HCT116 (cell line): ENCODE measurements at regions not wholly inside any gene's neighbourhood (a gene's known extent, or its start where the extent isn't known, plus 50 kb on each side); places are given as distances from the start of the nearest gene placed in this dataset.

Experiments used
- ATAC-seq: fragments of 200-7000 bp; cut with Tn5 transposase; 2 replicates; pipeline ENCODE4 v1.9.1; 2020; ENCODE audit warnings: mild to moderate bottlenecking, moderate library complexity
- BruUV-seq: library from RNA; stranded (reverse); fragments of 400-500 nt; replicated peaks from 2 replicates; lab custom pipeline; 2021; lab: Mats Ljungman, UMichigan
- CTCF ChIA-PET: fragments of 300-600 bp; sonication (Branson Sonifier 250); formaldehyde crosslinking; loops from one replicate; lab custom pipeline; 2021; ENCODE audit warnings: antibody characterized with exemption; lab: Charles Lee
- POLR2A ChIA-PET: fragments of 300-600, 350-600 bp; sonication (Branson Sonifier 250); formaldehyde crosslinking; loops from one replicate; lab custom pipeline; 2021; ENCODE audit warnings: antibody characterized with exemption; lab: Charles Lee
- RAD21 ChIA-PET, 2 experiments: fragments of 300-600 bp; sonication (Branson Sonifier 250); formaldehyde crosslinking; loops; one replicate each; lab custom pipeline; 2023; ENCODE audit warnings: low total read pairs in 2 of 2; ENCODE audit not compliant: uncharacterized antibody in 2 of 2, unreplicated experiment in 2 of 2, low non-redundant PET in 1 of 2; lab: Charles Lee
- DNase-seq: peaks from one replicate; pipeline ENCODE4 v3.0.0-alpha.2; 2010; ENCODE audit warnings: low read depth, low spot score
- H2AFZ ChIP-seq: fragments of 200-600 bp; shearing (Covaris generic), sonication (generic); 2 replicates; pipeline ENCODE4 v1.6.1; 2017; ENCODE audit warnings: low read depth, mixed run types, mixed read lengths, antibody characterized with exemption, low read length; ENCODE audit not compliant: poor library complexity, severe bottlenecking
- H3K27ac ChIP-seq: 2 replicates; pipeline ENCODE4 v1.5.1; 2012; ENCODE audit warnings: low read depth, low read length
- H3K27me3 ChIP-seq: fragments of 200-600 bp; sonication (generic); 2 replicates; pipeline ENCODE4 v1.6.1; 2016; ENCODE audit warnings: mixed run types, low read length, mixed read lengths; ENCODE audit not compliant: insufficient read depth
- H3K36me3 ChIP-seq, 2 experiments: fragments of 200-500 bp in 1 of 2; fragments of 200-600 bp in 1 of 2; sonication (Bioruptor generic) in 1 of 2; sonication (generic) in 1 of 2; 2 replicates each; pipeline versions ENCODE4 v1.5.1 to v1.6.1; 2014 to 2016; ENCODE audit warnings: low read length in 2 of 2, inconsistent platforms in 1 of 2, mixed read lengths in 1 of 2, mixed run types in 1 of 2; ENCODE audit not compliant: insufficient read depth in 2 of 2, control insufficient read depth in 1 of 2
- H3K4me1 ChIP-seq, 2 experiments: fragments of 200-600 bp in 1 of 2; sonication (generic) in 1 of 2; 2 replicates each; pipeline versions ENCODE4 v1.5.1 to v1.6.1; 2012 to 2017; ENCODE audit warnings: low read length in 2 of 2, inconsistent platforms in 1 of 2, mild to moderate bottlenecking in 1 of 2, mixed read lengths in 1 of 2, mixed run types in 1 of 2, moderate library complexity in 1 of 2; ENCODE audit not compliant: insufficient read depth in 2 of 2, control insufficient read depth in 1 of 2
- H3K4me2 ChIP-seq: fragments of 200-600 bp; sonication (generic); 2 replicates; pipeline ENCODE4 v1.6.1; 2017; ENCODE audit warnings: mixed run types, low read length, mixed read lengths
- H3K4me3 ChIP-seq, 2 experiments: fragments of 200-600 bp in 1 of 2; sonication (generic) in 1 of 2; replicated peaks in 1 of 2; 2 replicates each; pipeline ENCODE4 v1.5.1; 2011 to 2016; ENCODE audit warnings: low read length in 2 of 2, control low read depth in 1 of 2, low read depth in 1 of 2, mild to moderate bottlenecking in 1 of 2, mixed read lengths in 1 of 2, mixed run types in 1 of 2
- H3K79me2 ChIP-seq: fragments of 200-600 bp; sonication (generic); 2 replicates; pipeline ENCODE4 v1.6.1; 2017; ENCODE audit warnings: mild to moderate bottlenecking, mixed run types, low read length, moderate library complexity, mixed read lengths; ENCODE audit not compliant: insufficient read depth
- H3K9ac ChIP-seq: fragments of 200-600 bp; sonication (generic); 2 replicates; pipeline ENCODE4 v1.6.1; 2016; ENCODE audit warnings: low read length, mixed read lengths
- H3K9me2 ChIP-seq: fragments of 200-600 bp; sonication (generic), shearing (Covaris generic); 2 replicates; pipeline ENCODE4 v1.6.1; 2017; ENCODE audit warnings: mixed run types, mild to moderate bottlenecking, moderate library complexity; ENCODE audit not compliant: insufficient read depth
- H3K9me3 ChIP-seq, 2 experiments: fragments of 200-500 bp in 1 of 2; fragments of 200-600 bp in 1 of 2; sonication (Bioruptor generic) in 1 of 2; sonication (generic) in 1 of 2; 2 replicates each; pipeline ENCODE4 v1.6.1; 2014 to 2017; ENCODE audit warnings: low read length in 2 of 2, mixed read lengths in 2 of 2, inconsistent platforms in 1 of 2, low read depth in 1 of 2, mild to moderate bottlenecking in 1 of 2, mixed run types in 1 of 2, moderate library complexity in 1 of 2; ENCODE audit not compliant: control insufficient read depth in 1 of 2, insufficient read depth in 1 of 2
- H4K20me1 ChIP-seq: fragments of 200-600 bp; sonication (generic), shearing (Covaris generic); 2 replicates; pipeline ENCODE4 v1.6.1; 2017; ENCODE audit warnings: mixed run types, mild to moderate bottlenecking, moderate library complexity; ENCODE audit not compliant: insufficient read depth
- CBX3 ChIP-seq: IDR thresholded peaks from 2 replicates; pipeline ENCODE4 v1.6.1; 2012; ENCODE audit warnings: low read depth
- CEBPB ChIP-seq: IDR thresholded peaks from 2 replicates; pipeline ENCODE4 v1.6.1; 2012; ENCODE audit warnings: low read depth
- EGR1 ChIP-seq: IDR thresholded peaks from 2 replicates; pipeline ENCODE4 v1.6.1; 2012; ENCODE audit warnings: low read depth
- ELF1 ChIP-seq: IDR thresholded peaks from 2 replicates; pipeline ENCODE4 v1.6.1; 2012; ENCODE audit warnings: low read depth, borderline replicate concordance
- POLR2AphosphoS5 ChIP-seq: IDR thresholded peaks from 2 replicates; pipeline ENCODE4 v1.6.1; 2011; ENCODE audit warnings: mild to moderate bottlenecking, low read depth, low read length, moderate library complexity
- RAD21 ChIP-seq: IDR thresholded peaks from 2 replicates; pipeline ENCODE4 v1.6.1; 2012; ENCODE audit warnings: low read depth, mild to moderate bottlenecking
- SIN3A ChIP-seq: IDR thresholded peaks from 2 replicates; pipeline ENCODE4 v1.6.1; 2012; ENCODE audit warnings: low read depth
- TCF7L2 ChIP-seq: IDR thresholded peaks from 2 replicates; pipeline ENCODE4 v1.7.0; 2011; ENCODE audit warnings: borderline replicate concordance, inconsistent platforms; ENCODE audit not compliant: insufficient read depth, insufficient read length; ENCODE audit errors: extremely low read depth
- intact Hi-C: fragments of 100-400 bp; cut with micrococcal nuclease; formaldehyde crosslinking; loops from 2 replicates; pipeline ENCODE4 v1.10.0; 2022
- TF ChIP-seq, protein P1 (sequence below), 3 experiments: fragments of 200-600 bp in 1 of 3; sonication (generic) in 1 of 3; IDR thresholded peaks in 2 of 3; conservative IDR thresholded peaks in 1 of 3; 2 replicates each; pipeline ENCODE4 v1.5.1; 2012 to 2017; ENCODE audit warnings: low read depth in 2 of 3, low read length in 2 of 3, antibody characterized with exemption in 1 of 3, borderline replicate concordance in 1 of 3, control low read depth in 1 of 3, mild to moderate bottlenecking in 1 of 3, mixed read lengths in 1 of 3, mixed run types in 1 of 3, moderate library complexity in 1 of 3; ENCODE audit not compliant: insufficient read depth in 1 of 3
- TF ChIP-seq, protein P2 (sequence below): IDR thresholded peaks from 2 replicates; pipeline ENCODE4 v1.6.1; 2012; ENCODE audit warnings: low read depth

DNA sequence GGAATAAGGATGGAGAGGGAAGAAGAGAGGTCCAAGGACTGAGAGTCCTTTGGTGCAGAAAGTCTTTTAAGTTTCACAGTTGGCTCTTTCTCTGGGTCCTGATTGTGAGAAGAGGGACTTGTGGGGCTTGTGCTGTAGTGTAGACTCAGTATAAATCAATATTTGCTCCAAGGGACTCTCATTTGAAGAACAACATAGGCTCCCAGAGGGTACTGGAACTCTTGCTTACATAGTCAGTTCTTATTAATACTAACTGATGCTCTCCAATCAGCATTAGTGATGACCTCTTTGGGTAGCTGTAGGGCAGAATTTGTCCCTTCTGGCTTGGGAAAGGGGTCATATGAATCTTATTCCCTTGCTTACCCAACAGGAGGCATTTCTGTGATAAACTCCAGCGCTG, 62.5 kb upstream of the CXCL14 start:
- Histone ChIP-seq H3K27me3 (peaks cover 40% of the 10 kb centered on the region), H3K79me2 (no peaks in the 10 kb centered on the region), H4K20me1 (no peaks in the 10 kb centered on the region), H3K4me1 (no peaks in the 10 kb centered on the region), H3K9me2 (no peaks in the 10 kb centered on the region), H3K4me3 (no peak overlapping the region), H3K9me3 (no peaks in the 10 kb centered on the region), H3K36me3 (no peaks in the 10 kb centered on the region), H3K27ac (no peak overlapping the region), H3K9ac (no peak overlapping the region), H3K4me2 (no peak overlapping the region), H2AFZ (no peak overlapping the region)
- POLR2A ChIA-PET: no interaction called here
- no peak for ATAC-seq
- DNase-seq: no peak
- intact Hi-C loops: no loop called here
- RAD21 ChIA-PET: no interaction called here
- no TSS peak for BruUV-seq
- no peak for TF ChIP-seq TCF7L2
- TF ChIP-seq RAD21: no peak
- no peak for TF ChIP-seq POLR2AphosphoS5
- CTCF ChIA-PET: no interaction called here

DNA sequence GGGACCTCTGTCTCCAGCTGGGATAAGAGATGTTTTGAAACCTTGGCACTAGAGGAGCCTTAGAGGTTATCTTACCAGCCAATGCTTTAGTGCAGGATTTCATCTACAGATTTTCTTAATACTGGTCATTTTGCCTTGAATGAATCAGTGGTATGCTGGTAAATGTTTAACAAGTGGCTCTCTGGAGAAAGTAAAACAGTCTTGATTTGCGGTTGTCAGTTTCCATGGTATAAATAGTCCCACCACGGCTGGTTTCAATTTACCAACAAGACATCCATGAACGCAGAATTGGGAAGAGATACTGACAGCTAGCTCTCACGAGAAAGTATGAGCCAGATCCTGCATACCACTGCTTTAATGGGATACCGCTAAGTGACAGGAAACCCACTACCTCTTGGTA, 56.7 kb upstream of the CXCL14 start:
- H4K20me1 ChIP-seq: no peaks in the 10 kb centered on the region
- H3K9me2 ChIP-seq: no peaks in the 10 kb centered on the region
- no TSS peak for BruUV-seq
- no peak for TF ChIP-seq EGR1
- TF ChIP-seq, protein P1, sequence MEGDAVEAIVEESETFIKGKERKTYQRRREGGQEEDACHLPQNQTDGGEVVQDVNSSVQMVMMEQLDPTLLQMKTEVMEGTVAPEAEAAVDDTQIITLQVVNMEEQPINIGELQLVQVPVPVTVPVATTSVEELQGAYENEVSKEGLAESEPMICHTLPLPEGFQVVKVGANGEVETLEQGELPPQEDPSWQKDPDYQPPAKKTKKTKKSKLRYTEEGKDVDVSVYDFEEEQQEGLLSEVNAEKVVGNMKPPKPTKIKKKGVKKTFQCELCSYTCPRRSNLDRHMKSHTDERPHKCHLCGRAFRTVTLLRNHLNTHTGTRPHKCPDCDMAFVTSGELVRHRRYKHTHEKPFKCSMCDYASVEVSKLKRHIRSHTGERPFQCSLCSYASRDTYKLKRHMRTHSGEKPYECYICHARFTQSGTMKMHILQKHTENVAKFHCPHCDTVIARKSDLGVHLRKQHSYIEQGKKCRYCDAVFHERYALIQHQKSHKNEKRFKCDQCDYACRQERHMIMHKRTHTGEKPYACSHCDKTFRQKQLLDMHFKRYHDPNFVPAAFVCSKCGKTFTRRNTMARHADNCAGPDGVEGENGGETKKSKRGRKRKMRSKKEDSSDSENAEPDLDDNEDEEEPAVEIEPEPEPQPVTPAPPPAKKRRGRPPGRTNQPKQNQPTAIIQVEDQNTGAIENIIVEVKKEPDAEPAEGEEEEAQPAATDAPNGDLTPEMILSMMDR (IDR thresholded peaks at IDR 0.05 in 2 of 3, conservative IDR thresholded peaks at IDR 0.05 in 1 of 3; ENCODE audit: borderline replicate concordance in 1 of 3, insufficient read depth in 1 of 3, low read depth in 2 of 3, low read length in 2 of 3): no peak
- TF ChIP-seq SIN3A: no peak
- no peak for TF ChIP-seq ELF1
- no peak for TF ChIP-seq CEBPB
- TF ChIP-seq, protein P2, sequence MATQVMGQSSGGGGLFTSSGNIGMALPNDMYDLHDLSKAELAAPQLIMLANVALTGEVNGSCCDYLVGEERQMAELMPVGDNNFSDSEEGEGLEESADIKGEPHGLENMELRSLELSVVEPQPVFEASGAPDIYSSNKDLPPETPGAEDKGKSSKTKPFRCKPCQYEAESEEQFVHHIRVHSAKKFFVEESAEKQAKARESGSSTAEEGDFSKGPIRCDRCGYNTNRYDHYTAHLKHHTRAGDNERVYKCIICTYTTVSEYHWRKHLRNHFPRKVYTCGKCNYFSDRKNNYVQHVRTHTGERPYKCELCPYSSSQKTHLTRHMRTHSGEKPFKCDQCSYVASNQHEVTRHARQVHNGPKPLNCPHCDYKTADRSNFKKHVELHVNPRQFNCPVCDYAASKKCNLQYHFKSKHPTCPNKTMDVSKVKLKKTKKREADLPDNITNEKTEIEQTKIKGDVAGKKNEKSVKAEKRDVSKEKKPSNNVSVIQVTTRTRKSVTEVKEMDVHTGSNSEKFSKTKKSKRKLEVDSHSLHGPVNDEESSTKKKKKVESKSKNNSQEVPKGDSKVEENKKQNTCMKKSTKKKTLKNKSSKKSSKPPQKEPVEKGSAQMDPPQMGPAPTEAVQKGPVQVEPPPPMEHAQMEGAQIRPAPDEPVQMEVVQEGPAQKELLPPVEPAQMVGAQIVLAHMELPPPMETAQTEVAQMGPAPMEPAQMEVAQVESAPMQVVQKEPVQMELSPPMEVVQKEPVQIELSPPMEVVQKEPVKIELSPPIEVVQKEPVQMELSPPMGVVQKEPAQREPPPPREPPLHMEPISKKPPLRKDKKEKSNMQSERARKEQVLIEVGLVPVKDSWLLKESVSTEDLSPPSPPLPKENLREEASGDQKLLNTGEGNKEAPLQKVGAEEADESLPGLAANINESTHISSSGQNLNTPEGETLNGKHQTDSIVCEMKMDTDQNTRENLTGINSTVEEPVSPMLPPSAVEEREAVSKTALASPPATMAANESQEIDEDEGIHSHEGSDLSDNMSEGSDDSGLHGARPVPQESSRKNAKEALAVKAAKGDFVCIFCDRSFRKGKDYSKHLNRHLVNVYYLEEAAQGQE: no peak
- no peak for TF ChIP-seq CBX3
- H3K79me2 ChIP-seq: no peaks in the 10 kb centered on the region
- DNase-seq: no peak
- ChIA-PET RAD21 (no interaction called here), POLR2A (no interaction called here), CTCF (no interaction called here)
- no peak overlapping the region for H3K4me3 ChIP-seq
- no peaks in the 10 kb centered on the region for H3K36me3 ChIP-seq
- H3K4me2 ChIP-seq: no peak overlapping the region
- no peak for ATAC-seq
- intact Hi-C loops: no loop called here
- no peak overlapping the region for H2AFZ ChIP-seq
- H3K9ac ChIP-seq: no peak overlapping the region
- no peak overlapping the region for H3K27ac ChIP-seq
- peaks cover 36% of the 10 kb centered on the region for H3K27me3 ChIP-seq
- no peaks in the 10 kb centered on the region for H3K9me3 ChIP-seq
- H3K4me1 ChIP-seq: no peaks in the 10 kb centered on the region
